GM21367 (cell line): ENCODE measurements at regions not wholly inside any gene's neighbourhood (a gene's known extent, or its start where the extent isn't known, plus 50 kb on each side); places are given as distances from the start of the nearest gene placed in this dataset.

Source experiments
- ATAC-seq: cut with Tn5 transposase; IDR thresholded peaks from one replicate; pipeline ENCODE4 v1.9.1; 2021; ENCODE audit not compliant: unreplicated experiment

- ATAC-seq = no peak
Measured at GRCh38 chr1:181369416-181369815, 113.9 kb upstream of the CACNA1E start.

- ATAC-seq = no peak
Measured at GRCh38 chr1:181383695-181384094, 99.6 kb upstream of the CACNA1E start.

- ATAC-seq = no peak
Measured at GRCh38 chr1:181386340-181386739, 97.0 kb upstream of the CACNA1E start.

GRCh38 chr1:181386951-181387350, 96.4 kb upstream of the CACNA1E start:
- ATAC-seq = no peak

GRCh38 chr1:181387702-181388101, 95.6 kb upstream of the CACNA1E start:
- no peak for ATAC-seq

GRCh38 chr1:181390410-181391077, 92.8 kb upstream of the CACNA1E start:
- no peak for ATAC-seq

GRCh38 chr1:181391301-181391900, 91.9 kb upstream of the CACNA1E start:
- ATAC-seq = no peak

GRCh38 chr1:181392133-181392532, 91.2 kb upstream of the CACNA1E start:
- no peak for ATAC-seq

- no peak for ATAC-seq
Measured at GRCh38 chr1:181392613-181393220, 90.6 kb upstream of the CACNA1E start.

- ATAC-seq = no peak
Measured at GRCh38 chr1:181394766-181395165, 88.6 kb upstream of the CACNA1E start.

- no peak for ATAC-seq
Measured at GRCh38 chr1:181396171-181396670, 87.1 kb upstream of the CACNA1E start.

GRCh38 chr1:181396811-181397210, 86.5 kb upstream of the CACNA1E start:
- no peak for ATAC-seq

- ATAC-seq = peak; percentile 52
Measured at GRCh38 chr1:181397845-181398244, 85.5 kb upstream of the CACNA1E start.

- peak; percentile 76 for ATAC-seq
Measured at GRCh38 chr1:181398544-181398943, 84.8 kb upstream of the CACNA1E start.

- no peak for ATAC-seq
Measured at GRCh38 chr1:181405584-181405983, 77.7 kb upstream of the CACNA1E start.

GRCh38 chr1:181406989-181407388, 76.3 kb upstream of the CACNA1E start:
- ATAC-seq = no peak

- no peak for ATAC-seq
Measured at GRCh38 chr1:181409981-181410380, 73.3 kb upstream of the CACNA1E start.

GRCh38 chr1:181412746-181413145, 70.6 kb upstream of the CACNA1E start:
- no peak for ATAC-seq

GRCh38 chr1:181413195-181413815, 70.0 kb upstream of the CACNA1E start:
- no peak for ATAC-seq

- ATAC-seq = no peak
Measured at GRCh38 chr1:181413836-181414235, 69.5 kb upstream of the CACNA1E start.

- no peak for ATAC-seq
Measured at GRCh38 chr1:181416268-181416860, 67.0 kb upstream of the CACNA1E start.
